GM18511 (cell line): ENCODE measurements at regions not wholly inside any gene's neighbourhood (a gene's known extent, or its start where the extent isn't known, plus 50 kb on each side); places are given as distances from the start of the nearest gene placed in this dataset.
"Not testable (repeated sequence)": the region's sequence is repeated elsewhere in the genome, so short reads cannot be mapped to it uniquely, and the experiment has no call there.

Experiments
- ATAC-seq: cut with Tn5 transposase; IDR thresholded peaks from one replicate; pipeline ENCODE4 v1.9.1; 2021; ENCODE audit warnings: mild to moderate bottlenecking, moderate library complexity; ENCODE audit not compliant: unreplicated experiment

- no peak for ATAC-seq
Observed at GRCh38 chr18:3328532-3328931, 66.6 kb downstream of the MYL12B start.

- no peak for ATAC-seq
Observed at GRCh38 chr18:3329471-3329870, 67.5 kb downstream of the MYL12B start.

- no peak for ATAC-seq
Observed at GRCh38 chr18:3329872-3330271, 67.9 kb downstream of the MYL12B start.

- ATAC-seq, result no peak
Observed at GRCh38 chr18:3330622-3331021, 68.7 kb downstream of the MYL12B start.

- ATAC-seq, result no peak
Observed at GRCh38 chr18:3332376-3332775, 70.4 kb downstream of the MYL12B start.

- ATAC-seq, result no peak
Observed at GRCh38 chr18:3333056-3333720, 71.3 kb downstream of the MYL12B start.

GRCh38 chr18:3333721-3334386, 71.9 kb downstream of the MYL12B start:
- ATAC-seq, result no peak

GRCh38 chr18:3340015-3340681, 78.2 kb downstream of the MYL12B start:
- no peak for ATAC-seq

GRCh38 chr18:3340682-3341097, 78.8 kb downstream of the MYL12B start:
- ATAC-seq, result no peak

GRCh38 chr18:3342628-3343027, 80.7 kb downstream of the MYL12B start:
- no peak for ATAC-seq

GRCh38 chr18:3345452-3345851, 83.5 kb downstream of the MYL12B start:
- ATAC-seq, result no peak

- ATAC-seq, result no peak
Observed at GRCh38 chr18:3345885-3346284, 84.0 kb downstream of the MYL12B start.

- ATAC-seq, result no peak
Observed at GRCh38 chr18:3346487-3346886, 84.6 kb downstream of the MYL12B start.

GRCh38 chr18:3347286-3347803, 85.4 kb downstream of the MYL12B start:
- no peak for ATAC-seq

GRCh38 chr18:3348176-3348575, 86.2 kb downstream of the MYL12B start:
- ATAC-seq, result no peak

GRCh38 chr18:3349046-3349841, 87.3 kb downstream of the MYL12B start:
- ATAC-seq, result not testable (repeated sequence)

GRCh38 chr18:3350021-3350420, 88.1 kb downstream of the MYL12B start:
- ATAC-seq, result no peak

- no peak for ATAC-seq
Observed at GRCh38 chr18:3350566-3351527, 88.9 kb downstream of the MYL12B start.

GRCh38 chr18:3354506-3354905, 92.6 kb downstream of the MYL12B start:
- ATAC-seq, result no peak

GRCh38 chr18:3356614-3357013, 93.4 kb upstream of the TGIF1 start:
- ATAC-seq, result no peak
